ENCODE measurements at regions not wholly inside any gene's neighbourhood (a gene's known extent, or its start where the extent isn't known, plus 50 kb on each side); places are given as distances from the start of the nearest gene placed in this dataset.
A peak's percentile ranks its signal among the peaks of the same experiment; 100 is the strongest.

DNA sequence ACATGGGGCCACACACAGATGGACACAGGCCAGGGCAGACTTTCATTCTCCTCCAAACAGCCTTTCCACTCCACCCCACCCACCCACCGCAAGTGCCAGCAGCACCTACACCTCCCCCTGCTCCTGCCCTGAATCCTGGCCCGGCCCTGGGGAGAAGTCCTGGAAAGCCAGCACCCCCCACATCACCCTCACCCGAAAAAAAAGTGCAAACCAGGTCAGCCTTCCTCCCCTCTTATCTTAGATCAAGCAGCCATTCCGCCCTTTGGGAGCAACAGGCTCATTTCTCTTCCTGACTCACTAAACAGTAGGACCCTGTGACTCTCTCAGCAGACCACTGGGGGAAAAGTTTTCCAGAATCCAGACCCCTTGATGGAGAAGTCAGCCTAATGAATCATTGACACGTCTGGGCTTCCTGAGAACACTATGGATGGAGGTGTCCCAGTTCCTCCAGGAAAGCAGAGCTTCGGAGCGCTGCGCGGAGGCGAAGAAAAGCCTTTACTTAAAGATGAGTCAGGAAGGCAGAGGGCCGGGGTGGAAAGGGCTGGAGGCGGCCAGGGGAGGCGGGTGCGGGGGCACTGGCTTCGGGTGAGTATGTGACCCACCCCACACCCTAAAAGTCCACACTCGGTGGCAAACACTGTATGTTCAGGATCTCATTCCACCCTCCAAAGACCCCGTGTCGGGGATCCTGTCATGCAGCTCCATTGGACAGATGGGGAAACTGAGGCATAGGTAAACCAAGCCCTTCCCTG, 588.7 kb downstream of the MATN1 start:
- Histone ChIP-seq H2AFZ (ENCODE audit: control insufficient read depth, low read length) (no peak overlapping the region), H3K9me1 (ENCODE audit: control insufficient read depth, extremely low read depth, insufficient read depth, low read length) (no peaks in the 10 kb centered on the region), H3K4me1 (ENCODE audit: control insufficient read depth, extremely low read depth, insufficient read depth, low read length) (no peaks in the 10 kb centered on the region), H3K27ac (ENCODE audit: control insufficient read depth, insufficient read depth, low read length) (no peak overlapping the region), H4K20me1 (ENCODE audit: control insufficient read depth, extremely low read depth, insufficient read depth, low read length) (no peaks in the 10 kb centered on the region), H3K4me2 (ENCODE audit: control insufficient read depth, extremely low read depth, insufficient read depth, low read depth, low read length) (no peak overlapping the region), H3K9ac (ENCODE audit: control insufficient read depth, extremely low read depth, insufficient read depth, low read length) (no peak overlapping the region), H3K9me3 (ENCODE audit: control insufficient read depth, low read depth, low read length) (no peaks in the 10 kb centered on the region), H3K27me3 (ENCODE audit: control insufficient read depth, extremely low read depth, insufficient read depth, low read length) (no peaks in the 10 kb centered on the region), H3K4me3 (ENCODE audit: control insufficient read depth in 2 of 3, extremely low read depth in 1 of 3, insufficient read depth in 2 of 3, low read depth in 1 of 3, low read length in 3 of 3) (no peak overlapping the region), H3K36me3 (ENCODE audit: control insufficient read depth in 2 of 2, extremely low read depth in 1 of 2, insufficient read depth in 2 of 2, low read length in 2 of 2) (no peaks in the 10 kb centered on the region), H3K79me2 (ENCODE audit: control insufficient read depth, insufficient read depth, low read length) (no peaks in the 10 kb centered on the region)
- FAIRE-seq: no peak
- no peak for DNase-seq (ENCODE audit: low read depth, low spot score)
- dilution Hi-C loops (cut with MboI; ENCODE audit: extremely low pct_ligation_motif_present, low sequenced_read_pairs): no loop called here
- no peak for TF ChIP-seq EZH2 (IDR thresholded peaks at IDR 0.05; ENCODE audit: low read length)
- TF ChIP-seq, protein P1, sequence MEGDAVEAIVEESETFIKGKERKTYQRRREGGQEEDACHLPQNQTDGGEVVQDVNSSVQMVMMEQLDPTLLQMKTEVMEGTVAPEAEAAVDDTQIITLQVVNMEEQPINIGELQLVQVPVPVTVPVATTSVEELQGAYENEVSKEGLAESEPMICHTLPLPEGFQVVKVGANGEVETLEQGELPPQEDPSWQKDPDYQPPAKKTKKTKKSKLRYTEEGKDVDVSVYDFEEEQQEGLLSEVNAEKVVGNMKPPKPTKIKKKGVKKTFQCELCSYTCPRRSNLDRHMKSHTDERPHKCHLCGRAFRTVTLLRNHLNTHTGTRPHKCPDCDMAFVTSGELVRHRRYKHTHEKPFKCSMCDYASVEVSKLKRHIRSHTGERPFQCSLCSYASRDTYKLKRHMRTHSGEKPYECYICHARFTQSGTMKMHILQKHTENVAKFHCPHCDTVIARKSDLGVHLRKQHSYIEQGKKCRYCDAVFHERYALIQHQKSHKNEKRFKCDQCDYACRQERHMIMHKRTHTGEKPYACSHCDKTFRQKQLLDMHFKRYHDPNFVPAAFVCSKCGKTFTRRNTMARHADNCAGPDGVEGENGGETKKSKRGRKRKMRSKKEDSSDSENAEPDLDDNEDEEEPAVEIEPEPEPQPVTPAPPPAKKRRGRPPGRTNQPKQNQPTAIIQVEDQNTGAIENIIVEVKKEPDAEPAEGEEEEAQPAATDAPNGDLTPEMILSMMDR (optimal IDR thresholded peaks at IDR 0.05 in 1 of 3, IDR thresholded peaks at IDR 0.05 in 1 of 3, conservative IDR thresholded peaks at IDR 0.05 in 1 of 3; ENCODE audit: extremely low read depth in 1 of 3, insufficient read depth in 2 of 3, low read length in 3 of 3): no peak

DNA sequence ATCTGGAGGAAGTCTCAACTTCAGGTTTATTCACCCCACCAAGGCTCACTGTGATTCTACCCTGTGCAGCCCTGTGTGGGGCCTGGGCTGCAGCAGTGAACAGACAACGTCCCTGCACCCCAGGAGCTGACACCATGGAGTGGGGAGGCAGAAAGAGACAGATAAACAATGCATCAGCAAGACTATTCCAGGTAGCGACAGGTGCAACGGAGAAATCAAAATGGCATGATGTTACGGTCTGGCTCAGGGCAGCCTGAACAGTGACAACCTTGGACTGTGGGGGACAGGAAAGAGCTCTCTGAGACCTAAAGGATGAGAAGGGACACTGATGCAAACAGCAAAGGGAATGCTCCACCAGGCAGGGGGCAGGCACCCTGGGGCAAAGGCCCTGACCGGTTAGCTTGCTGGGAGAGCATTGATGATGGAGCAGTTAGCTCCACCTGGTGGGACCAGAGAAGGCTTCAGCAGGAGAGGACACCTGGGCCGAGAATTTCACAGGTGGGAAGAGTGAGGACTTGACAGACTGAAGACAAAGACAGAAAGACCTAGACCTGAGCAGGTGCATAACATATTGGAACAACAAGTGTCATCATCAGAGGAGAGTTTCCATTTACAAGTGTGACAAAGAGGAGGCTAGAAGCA, 589.9 kb downstream of the MATN1 start:
- no peak overlapping the region for H3K9ac ChIP-seq (ENCODE audit: control insufficient read depth, extremely low read depth, insufficient read depth, low read length)
- TF ChIP-seq, protein P1 (optimal IDR thresholded peaks at IDR 0.05 in 1 of 3, IDR thresholded peaks at IDR 0.05 in 1 of 3, conservative IDR thresholded peaks at IDR 0.05 in 1 of 3; ENCODE audit: extremely low read depth in 1 of 3, insufficient read depth in 2 of 3, low read length in 3 of 3): peak in 1 of 3 experiments; percentile 18
- no peak for TF ChIP-seq EZH2 (IDR thresholded peaks at IDR 0.05; ENCODE audit: low read length)
- no peak overlapping the region for H2AFZ ChIP-seq (ENCODE audit: control insufficient read depth, low read length)
- no peaks in the 10 kb centered on the region for H3K79me2 ChIP-seq (ENCODE audit: control insufficient read depth, insufficient read depth, low read length)
- H3K4me1 ChIP-seq (ENCODE audit: control insufficient read depth, extremely low read depth, insufficient read depth, low read length): no peaks in the 10 kb centered on the region
- no peaks in the 10 kb centered on the region for H3K36me3 ChIP-seq (ENCODE audit: control insufficient read depth in 2 of 2, extremely low read depth in 1 of 2, insufficient read depth in 2 of 2, low read length in 2 of 2)
- no peaks in the 10 kb centered on the region for H3K9me1 ChIP-seq (ENCODE audit: control insufficient read depth, extremely low read depth, insufficient read depth, low read length)
- H3K4me3 ChIP-seq (ENCODE audit: control insufficient read depth in 2 of 3, extremely low read depth in 1 of 3, insufficient read depth in 2 of 3, low read depth in 1 of 3, low read length in 3 of 3): no peak overlapping the region
- dilution Hi-C loops (cut with MboI; ENCODE audit: extremely low pct_ligation_motif_present, low sequenced_read_pairs): no loop called here
- no peaks in the 10 kb centered on the region for H3K27me3 ChIP-seq (ENCODE audit: control insufficient read depth, extremely low read depth, insufficient read depth, low read length)
- no peak for DNase-seq (ENCODE audit: low read depth, low spot score)
- H3K27ac ChIP-seq (ENCODE audit: control insufficient read depth, insufficient read depth, low read length): no peak overlapping the region
- no peaks in the 10 kb centered on the region for H3K9me3 ChIP-seq (ENCODE audit: control insufficient read depth, low read depth, low read length)
- no peaks in the 10 kb centered on the region for H4K20me1 ChIP-seq (ENCODE audit: control insufficient read depth, extremely low read depth, insufficient read depth, low read length)
- FAIRE-seq: no peak
- no peak overlapping the region for H3K4me2 ChIP-seq (ENCODE audit: control insufficient read depth, extremely low read depth, insufficient read depth, low read depth, low read length)

Measured in keratinocyte (primary cell).